HG03108 (cell line): ENCODE measurements at regions not wholly inside any gene's neighbourhood (a gene's known extent, or its start where the extent isn't known, plus 50 kb on each side); places are given as distances from the start of the nearest gene placed in this dataset.

Experiments
- ATAC-seq: cut with Tn5 transposase; IDR thresholded peaks from one replicate; pipeline ENCODE4 v1.9.1; 2021; ENCODE audit warnings: moderate library complexity; ENCODE audit not compliant: unreplicated experiment

- no peak for ATAC-seq
Measured at GRCh38 chr11:37560991-37561390, 963.0 kb upstream of the RAG2 start.

GRCh38 chr11:37560346-37560745 lies 962.3 kb upstream of the RAG2 start:
- no peak for ATAC-seq

GRCh38 chr11:37558619-37559210 lies 960.7 kb upstream of the RAG2 start:
- ATAC-seq = no peak

- ATAC-seq = no peak
Measured at GRCh38 chr11:37557990-37558389, 960.0 kb upstream of the RAG2 start.

- ATAC-seq = no peak
Measured at GRCh38 chr11:37552284-37552683, 954.2 kb upstream of the RAG2 start.

- no peak for ATAC-seq
Measured at GRCh38 chr11:37544491-37544890, 946.5 kb upstream of the RAG2 start.

GRCh38 chr11:37533830-37534229 lies 935.8 kb upstream of the RAG2 start:
- ATAC-seq = no peak

GRCh38 chr11:37533087-37533486 lies 935.1 kb upstream of the RAG2 start:
- no peak for ATAC-seq

- no peak for ATAC-seq
Measured at GRCh38 chr11:37532271-37532670, 934.2 kb upstream of the RAG2 start.

GRCh38 chr11:37527545-37527944 lies 929.5 kb upstream of the RAG2 start:
- ATAC-seq = no peak

GRCh38 chr11:37525336-37525735 lies 927.3 kb upstream of the RAG2 start:
- no peak for ATAC-seq

GRCh38 chr11:37519781-37520180 lies 921.7 kb upstream of the RAG2 start:
- no peak for ATAC-seq

- ATAC-seq = no peak
Measured at GRCh38 chr11:37512156-37512780, 914.2 kb upstream of the RAG2 start.

GRCh38 chr11:37511425-37511933 lies 913.4 kb upstream of the RAG2 start:
- ATAC-seq = no peak

GRCh38 chr11:37509506-37509905 lies 911.5 kb upstream of the RAG2 start:
- no peak for ATAC-seq

- no peak for ATAC-seq
Measured at GRCh38 chr11:37506531-37506930, 908.5 kb upstream of the RAG2 start.

GRCh38 chr11:37505406-37505805 lies 907.4 kb upstream of the RAG2 start:
- no peak for ATAC-seq

- no peak for ATAC-seq
Measured at GRCh38 chr11:37504921-37505320, 906.9 kb upstream of the RAG2 start.

GRCh38 chr11:37504060-37504611 lies 906.1 kb upstream of the RAG2 start:
- ATAC-seq = peak; percentile 87

- peak; percentile 39 for ATAC-seq
Measured at GRCh38 chr11:37503411-37504059, 905.5 kb upstream of the RAG2 start.

- no peak for ATAC-seq
Measured at GRCh38 chr11:37502202-37502601, 904.2 kb upstream of the RAG2 start.

- ATAC-seq = no peak
Measured at GRCh38 chr11:37500425-37500824, 902.4 kb upstream of the RAG2 start.
